Neural cell (in vitro differentiated cells): ENCODE measurements at regions not wholly inside any gene's neighbourhood (a gene's known extent, or its start where the extent isn't known, plus 50 kb on each side); places are given as distances from the start of the nearest gene placed in this dataset.

Source experiments
- CTCF ChIP-seq: fragments of 450-650 bp; IDR thresholded peaks from 2 replicates; pipeline ENCODE4 v1.5.1; 2014; ENCODE audit warnings: antibody characterized with exemption, mild to moderate bottlenecking, moderate library complexity; ENCODE audit not compliant: poor library complexity, severe bottlenecking
- POLR2AphosphoS5 ChIP-seq: IDR thresholded peaks from 2 replicates; pipeline ENCODE4 v1.6.1; 2012
- REST ChIP-seq: IDR thresholded peaks from 2 replicates; pipeline ENCODE4 v1.6.1; 2012; ENCODE audit warnings: borderline replicate concordance
- SMC3 ChIP-seq: fragments of 450-650 bp; conservative IDR thresholded peaks from 2 replicates; pipeline ENCODE4 v1.6.1; 2014; ENCODE audit warnings: antibody characterized with exemption, mild to moderate bottlenecking, moderate library complexity; ENCODE audit not compliant: poor library complexity

- TF ChIP-seq POLR2AphosphoS5 (no peak), CTCF (no peak), REST (no peak), SMC3 (no peak)
Observed at GRCh38 chr1:58256041-58256440, 290.5 kb downstream of the OMA1 start.
